K562 (cell line): ENCODE measurements at regions not wholly inside any gene's neighbourhood (a gene's known extent, or its start where the extent isn't known, plus 50 kb on each side); places are given as distances from the start of the nearest gene placed in this dataset.

Experiments
- ATAC-seq: fragments of 200-7000 bp; cut with Tn5 transposase; 3 replicates; pipeline ENCODE4 v1.9.1; 2020; ENCODE audit warnings: moderate library complexity
- BruUV-seq: library from RNA; stranded (reverse); fragments of 400-500 nt; replicated peaks from 2 replicates; lab custom pipeline; 2021; lab: Mats Ljungman, UMichigan
- CTCF ChIA-PET: fragments of 300-600 bp; formaldehyde crosslinking; extraction: SDS; loops from one replicate; lab custom pipeline; 2021; ENCODE audit warnings: low intra/inter-chr PET ratio; lab: Yijun Ruan, JAX
- POLR2A ChIA-PET: fragments of 300-600, 350-650 bp; sonication (Branson Sonifier 250); formaldehyde crosslinking; extraction: SDS; loops from one replicate; lab custom pipeline; 2021; ENCODE audit warnings: antibody characterized with exemption, inconsistent platforms; lab: Yijun Ruan, JAX
- DNase-seq, 4 experiments: peaks; one replicate each; pipeline versions ENCODE4 v3.0.0 to v3.0.0-alpha.2; 2011 to 2018; ENCODE audit warnings: low spot score in 3 of 4, mixed read lengths in 3 of 4; ENCODE audit errors: extremely low read depth in 1 of 4
- FAIRE-seq: peaks from 2 replicates; lab custom pipeline; 2011; peaks lifted over from hg19 to GRCh38; lab: Jason Lieb, UNC
- H2AFZ ChIP-seq: 2 replicates; pipeline ENCODE4 v1.6.0; 2011; ENCODE audit warnings: low read depth, low read length, control low read depth, inconsistent platforms
- H3K27ac ChIP-seq: fragments of 200-600 bp; 3 replicates; pipeline ENCODE4 v1.8.0; 2011; ENCODE audit warnings: low read depth, mild to moderate bottlenecking, control low read depth, inconsistent platforms, low read length, moderate library complexity, mixed read lengths; ENCODE audit errors: extremely low read depth
- H3K27me3 ChIP-seq, 2 experiments: fragments of 300-600 bp in 1 of 2; 2 replicates in 1 of 2; 3 replicates in 1 of 2; pipeline versions ENCODE4 v1.6.0 to v1.8.0; 2011; ENCODE audit warnings: inconsistent platforms in 2 of 2, low read length in 2 of 2, mild to moderate bottlenecking in 1 of 2, mixed read lengths in 1 of 2, moderate library complexity in 1 of 2; ENCODE audit not compliant: control insufficient read depth in 2 of 2, insufficient read depth in 2 of 2
- H3K36me3 ChIP-seq: fragments of 300-600 bp; 3 replicates; pipeline ENCODE4 v1.8.0; 2011; ENCODE audit warnings: mild to moderate bottlenecking, low read length, inconsistent platforms; ENCODE audit not compliant: control insufficient read depth, insufficient read depth
- H3K4me1 ChIP-seq, 2 experiments: fragments of 200-600 bp in 1 of 2; replicated peaks in 1 of 2; 2 replicates in 1 of 2; 3 replicates in 1 of 2; pipeline versions ENCODE4 v1.5.1 to v1.8.0; 2011; ENCODE audit warnings: inconsistent platforms in 2 of 2, low read length in 2 of 2, mild to moderate bottlenecking in 1 of 2, mixed read lengths in 1 of 2, moderate library complexity in 1 of 2; ENCODE audit not compliant: control insufficient read depth in 2 of 2, insufficient read depth in 2 of 2
- H3K4me2 ChIP-seq: 2 replicates; pipeline ENCODE4 v1.6.1; 2011; ENCODE audit warnings: low read length, control low read depth, inconsistent platforms, mixed read lengths; ENCODE audit not compliant: insufficient read depth
- H3K4me3 ChIP-seq: fragments of 200-600 bp; sonication (generic), shearing (Covaris generic); 2 replicates; pipeline ENCODE4 v1.5.1; 2016; ENCODE audit warnings: control low read depth, inconsistent platforms
- H3K79me2 ChIP-seq: fragments of 200-600 bp; 3 replicates; pipeline ENCODE4 v1.8.0; 2011; ENCODE audit warnings: low read length, inconsistent platforms; ENCODE audit not compliant: control insufficient read depth, insufficient read depth
- H3K9ac ChIP-seq, 2 experiments: 2 replicates each; pipeline versions ENCODE4 v1.6.0 to v1.6.1; 2011; ENCODE audit warnings: low read depth in 2 of 2, low read length in 2 of 2, control low read depth in 1 of 2, inconsistent platforms in 1 of 2, mild to moderate bottlenecking in 1 of 2, mixed read lengths in 1 of 2; ENCODE audit not compliant: insufficient read depth in 1 of 2
- H3K9me1 ChIP-seq: one replicate; pipeline ENCODE4 v1.6.0; 2011; ENCODE audit warnings: inconsistent platforms, mild to moderate bottlenecking, low read length, moderate library complexity; ENCODE audit not compliant: control insufficient read depth, insufficient read depth
- H3K9me3 ChIP-seq: replicated peaks from 2 replicates; pipeline ENCODE4 v1.5.1; 2011; ENCODE audit warnings: low read depth, low read length, inconsistent platforms; ENCODE audit not compliant: control insufficient read depth, insufficient read depth
- H4K20me1 ChIP-seq: replicated peaks from 2 replicates; pipeline ENCODE4 v1.6.1; 2011; ENCODE audit warnings: low read length, inconsistent platforms, mixed read lengths; ENCODE audit not compliant: control insufficient read depth, insufficient read depth
- EHMT2 ChIP-seq: fragments of 450-650 bp; IDR thresholded peaks from 2 replicates; pipeline ENCODE4 v1.6.1; 2018; ENCODE audit warnings: antibody characterized with exemption
- ESRRB ChIP-seq: fragments of 250-450 bp; sonication (Bioruptor Pico); IDR thresholded peaks from 2 replicates; pipeline ENCODE4 v1.5.0; 2020; ENCODE audit warnings: mild to moderate bottlenecking, moderate library complexity, borderline replicate concordance
- FOXA3 ChIP-seq, 2 experiments: fragments of 450-650 bp in 1 of 2; sonication (generic) in 1 of 2; formaldehyde crosslinking; IDR thresholded peaks in 1 of 2; conservative IDR thresholded peaks in 1 of 2; 2 replicates each; pipeline versions ENCODE4 v1.4.0 to v1.8.0; 2020 to 2022; ENCODE audit warnings: mild to moderate bottlenecking in 2 of 2, missing genetic modification reagents in 1 of 2
- PHF20 ChIP-seq: fragments of 450-650 bp; IDR thresholded peaks from 2 replicates; pipeline ENCODE4 v1.6.1; 2018; ENCODE audit not compliant: partially characterized antibody
- POLR2H ChIP-seq: IDR thresholded peaks from 2 replicates; pipeline ENCODE4 v1.6.1; 2016; ENCODE audit warnings: missing genetic modification characterization, low read depth, mild to moderate bottlenecking, control low read depth, missing compliant biosample characterization, moderate library complexity
- SETDB1 ChIP-seq: IDR thresholded peaks from one replicate; pipeline ENCODE4 v1.6.1; 2012; ENCODE audit warnings: low read length, control low read depth, inconsistent platforms
- ZFX ChIP-seq: sonication (generic); formaldehyde crosslinking; IDR thresholded peaks from 2 replicates; pipeline ENCODE4 v1.8.0; 2022; ENCODE audit warnings: mild to moderate bottlenecking, missing genetic modification reagents, moderate library complexity
- ZNF143 ChIP-seq: sonication (generic); formaldehyde crosslinking; IDR thresholded peaks from 2 replicates; pipeline ENCODE4 v1.9.0; 2022; ENCODE audit warnings: mild to moderate bottlenecking, missing genetic modification reagents
- ZNF184 ChIP-seq: sonication (generic); formaldehyde crosslinking; IDR thresholded peaks from 2 replicates; pipeline ENCODE4 v1.5.0; 2020; ENCODE audit warnings: missing genetic modification reagents
- ZNF282 ChIP-seq: sonication (generic); formaldehyde crosslinking; IDR thresholded peaks from 2 replicates; pipeline ENCODE4 v1.8.1; 2023; ENCODE audit warnings: missing genetic modification reagents
- ZNF316 ChIP-seq: fragments of 450-650 bp; IDR thresholded peaks from 2 replicates; pipeline ENCODE4 v1.6.1; 2016
- ZNF444 ChIP-seq: fragments of 250-450 bp; sonication (Bioruptor Pico); IDR thresholded peaks from 2 replicates; pipeline ENCODE4 v1.4.0; 2020; ENCODE audit warnings: mild to moderate bottlenecking, moderate library complexity
- ZNF778 ChIP-seq: fragments of 450-650 bp; formaldehyde crosslinking; IDR thresholded peaks from 2 replicates; pipeline ENCODE4 v1.4.0; 2020; ENCODE audit warnings: mild to moderate bottlenecking, moderate library complexity
- WGBS: fragments of 100-300 bp; shearing (Covaris generic); methylation state at CpG from one replicate; pipeline ENCODE4 v1.1.6; 2016; ENCODE audit warnings: low coverage, mixed read lengths; ENCODE audit not compliant: insufficient coverage; ENCODE audit errors: missing lambda C conversion rate; 5-methylcytosine and 5-hydroxymethylcytosine counted together
- in situ Hi-C: fragments of 300-500 bp; cut with MboI; formaldehyde crosslinking; loops from 4 replicates; pipeline ENCODE4 v1.15.0; 2018; ENCODE audit warnings: inconsistent platforms, mixed read lengths
- intact Hi-C: fragments of 100-400 bp; cut with micrococcal nuclease; formaldehyde crosslinking; loops from 2 replicates; pipeline ENCODE4 v1.14.2; 2022
- TF ChIP-seq, protein P1 (sequence below): fragments of 250-450 bp; sonication (Bioruptor Pico); IDR thresholded peaks from 2 replicates; pipeline ENCODE4 v1.5.0; 2021
- TF ChIP-seq, protein P2 (sequence below): sonication (generic); formaldehyde crosslinking; IDR thresholded peaks from 2 replicates; pipeline ENCODE4 v1.8.0; 2022; ENCODE audit warnings: mild to moderate bottlenecking, missing genetic modification reagents
- TF ChIP-seq, protein P3 (sequence below): fragments of 450-650 bp; IDR thresholded peaks from one replicate; pipeline ENCODE4 v1.6.1; 2018; ENCODE audit warnings: mild to moderate bottlenecking, moderate library complexity; ENCODE audit not compliant: partially characterized antibody

DNA sequence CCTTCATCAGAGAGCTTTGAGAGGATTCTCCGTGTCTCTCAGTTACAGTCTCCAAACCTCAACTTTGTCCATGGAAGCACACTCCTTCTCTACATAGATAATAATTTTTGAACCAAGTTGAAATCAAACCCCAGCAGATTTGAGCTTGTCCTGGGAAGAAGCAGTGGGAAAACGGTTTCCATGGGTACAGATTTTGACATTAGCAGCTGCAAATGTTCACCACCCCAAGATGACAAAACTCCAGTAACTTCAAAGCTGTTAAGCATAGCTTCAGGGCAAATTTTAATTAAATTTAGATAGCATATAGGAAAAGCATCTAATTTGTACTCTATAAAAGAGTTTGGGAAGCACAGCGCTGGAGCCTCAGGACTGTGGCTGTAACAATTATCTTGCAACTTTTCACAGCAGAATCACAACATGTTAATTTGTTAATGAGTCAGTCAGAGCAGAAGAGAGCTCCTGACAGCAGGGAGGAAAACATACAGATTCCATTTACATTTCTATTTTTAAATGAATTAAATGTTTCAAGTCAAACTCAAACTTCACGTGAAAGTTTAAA is 240.7 kb downstream of the BMP7 start:
- no peak for FAIRE-seq
- no peak overlapping the region for H3K4me2 ChIP-seq
- CTCF ChIA-PET, result no interaction called here
- TF ChIP-seq FOXA3 (CRISPR knock-in tag; conservative IDR thresholded peaks at IDR 0.05 in 1 of 2, IDR thresholded peaks at IDR 0.05 in 1 of 2) (no peak), ZNF444 (no peak), ZNF778 (CRISPR knock-in tag) (no peak), ZNF143 (no peak), ESRRB (no peak), ZNF184 (CRISPR knock-in tag) (no peak), POLR2H (tag) (no peak), ZFX (CRISPR knock-in tag) (no peak), EHMT2 (no peak), ZNF282 (CRISPR knock-in tag) (no peak), ZNF316 (no peak), PHF20 (no peak), SETDB1 (no peak)
- TF ChIP-seq, protein P1, sequence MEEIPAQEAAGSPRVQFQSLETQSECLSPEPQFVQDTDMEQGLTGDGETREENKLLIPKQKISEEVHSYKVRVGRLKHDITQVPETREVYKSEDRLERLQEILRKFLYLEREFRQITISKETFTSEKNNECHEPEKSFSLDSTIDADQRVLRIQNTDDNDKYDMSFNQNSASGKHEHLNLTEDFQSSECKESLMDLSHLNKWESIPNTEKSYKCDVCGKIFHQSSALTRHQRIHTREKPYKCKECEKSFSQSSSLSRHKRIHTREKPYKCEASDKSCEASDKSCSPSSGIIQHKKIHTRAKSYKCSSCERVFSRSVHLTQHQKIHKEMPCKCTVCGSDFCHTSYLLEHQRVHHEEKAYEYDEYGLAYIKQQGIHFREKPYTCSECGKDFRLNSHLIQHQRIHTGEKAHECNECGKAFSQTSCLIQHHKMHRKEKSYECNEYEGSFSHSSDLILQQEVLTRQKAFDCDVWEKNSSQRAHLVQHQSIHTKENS (CRISPR knock-in tag), result no peak
- TF ChIP-seq, protein P2, sequence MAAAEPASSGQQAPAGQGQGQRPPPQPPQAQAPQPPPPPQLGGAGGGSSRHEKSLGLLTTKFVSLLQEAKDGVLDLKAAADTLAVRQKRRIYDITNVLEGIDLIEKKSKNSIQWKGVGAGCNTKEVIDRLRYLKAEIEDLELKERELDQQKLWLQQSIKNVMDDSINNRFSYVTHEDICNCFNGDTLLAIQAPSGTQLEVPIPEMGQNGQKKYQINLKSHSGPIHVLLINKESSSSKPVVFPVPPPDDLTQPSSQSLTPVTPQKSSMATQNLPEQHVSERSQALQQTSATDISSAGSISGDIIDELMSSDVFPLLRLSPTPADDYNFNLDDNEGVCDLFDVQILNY (CRISPR knock-in tag), result no peak
- TF ChIP-seq, protein P3, sequence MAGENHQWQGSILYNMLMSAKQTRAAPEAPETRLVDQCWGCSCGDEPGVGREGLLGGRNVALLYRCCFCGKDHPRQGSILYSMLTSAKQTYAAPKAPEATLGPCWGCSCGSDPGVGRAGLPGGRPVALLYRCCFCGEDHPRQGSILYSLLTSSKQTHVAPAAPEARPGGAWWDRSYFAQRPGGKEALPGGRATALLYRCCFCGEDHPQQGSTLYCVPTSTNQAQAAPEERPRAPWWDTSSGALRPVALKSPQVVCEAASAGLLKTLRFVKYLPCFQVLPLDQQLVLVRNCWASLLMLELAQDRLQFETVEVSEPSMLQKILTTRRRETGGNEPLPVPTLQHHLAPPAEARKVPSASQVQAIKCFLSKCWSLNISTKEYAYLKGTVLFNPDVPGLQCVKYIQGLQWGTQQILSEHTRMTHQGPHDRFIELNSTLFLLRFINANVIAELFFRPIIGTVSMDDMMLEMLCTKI, result no peak
- POLR2A ChIA-PET, result no interaction called here
- peaks cover 5 to 31% of the 10 kb centered on the region in 2 experiments; a peak in 3 of 5 replicates for H3K27me3 ChIP-seq
- H4K20me1 ChIP-seq, result no peaks in the 10 kb centered on the region
- no peak overlapping the region for H3K4me3 ChIP-seq
- no peaks in the 10 kb centered on the region for H3K79me2 ChIP-seq
- H2AFZ ChIP-seq, result no peak overlapping the region
- 1% methylated on average over 4 of the region's 4 CpGs for WGBS
- BruUV-seq, result no TSS peak
- no peak overlapping the region for H3K27ac ChIP-seq
- H3K4me1 ChIP-seq, result no peaks in the 10 kb centered on the region
- no peaks in the 10 kb centered on the region for H3K36me3 ChIP-seq
- no peaks in the 10 kb centered on the region for H3K9me3 ChIP-seq
- no peak overlapping the region for H3K9ac ChIP-seq
- ATAC-seq, result no peak
- DNase-seq, result no peak
- intact Hi-C loops, result no loop called here
- H3K9me1 ChIP-seq, result no peaks in the 10 kb centered on the region
- in situ Hi-C loops, result no loop called here
